Neural cell (in vitro differentiated cells): ENCODE measurements at regions not wholly inside any gene's neighbourhood (a gene's known extent, or its start where the extent isn't known, plus 50 kb on each side); places are given as distances from the start of the nearest gene placed in this dataset.

ENCODE experiments used
- CTCF ChIP-seq: fragments of 450-650 bp; IDR thresholded peaks from 2 replicates; pipeline ENCODE4 v1.5.1; 2014; ENCODE audit warnings: antibody characterized with exemption, mild to moderate bottlenecking, moderate library complexity; ENCODE audit not compliant: poor library complexity, severe bottlenecking
- EP300 ChIP-seq: fragments of 450-650 bp; conservative IDR thresholded peaks from 2 replicates; pipeline ENCODE4 v1.6.1; 2014; ENCODE audit warnings: antibody characterized with exemption, mild to moderate bottlenecking, moderate library complexity; ENCODE audit not compliant: poor library complexity, severe bottlenecking
- EZH2 ChIP-seq: fragments of 200-600, 300-800 bp; shearing (Covaris generic), sonication (generic); IDR thresholded peaks from 2 replicates; pipeline ENCODE4 v1.6.1; 2014; ENCODE audit warnings: antibody characterized with exemption, low read length, borderline replicate concordance, mild to moderate bottlenecking; ENCODE audit not compliant: insufficient read depth, poor library complexity, severe bottlenecking
- POLR2AphosphoS5 ChIP-seq: IDR thresholded peaks from 2 replicates; pipeline ENCODE4 v1.6.1; 2012
- SMC3 ChIP-seq: fragments of 450-650 bp; conservative IDR thresholded peaks from 2 replicates; pipeline ENCODE4 v1.6.1; 2014; ENCODE audit warnings: antibody characterized with exemption, mild to moderate bottlenecking, moderate library complexity; ENCODE audit not compliant: poor library complexity
- TAF1 ChIP-seq: IDR thresholded peaks from 2 replicates; pipeline ENCODE4 v1.6.1; 2012; ENCODE audit warnings: low read depth

GRCh38 chr2:239717706-239718105 is 307.4 kb downstream of the NDUFA10 start:
- TF ChIP-seq CTCF (no peak), POLR2AphosphoS5 (no peak), SMC3 (no peak), EZH2 (no peak), TAF1 (no peak), EP300 (no peak)
